A673 (cell line): ENCODE measurements at regions not wholly inside any gene's neighbourhood (a gene's known extent, or its start where the extent isn't known, plus 50 kb on each side); places are given as distances from the start of the nearest gene placed in this dataset.

Source experiments
- CTCF ChIP-seq: fragments of 300-800, 200-600 bp; sonication (generic); conservative IDR thresholded peaks from 2 replicates; pipeline ENCODE4 v1.5.1; 2017; ENCODE audit warnings: low read depth, mild to moderate bottlenecking, antibody characterized with exemption, low read length, moderate library complexity, mixed read lengths
- EZH2 ChIP-seq: fragments of 200-600 bp; sonication (generic); IDR thresholded peaks from 2 replicates; pipeline ENCODE4 v1.6.1; 2017; ENCODE audit warnings: borderline replicate concordance, low read depth, mild to moderate bottlenecking, mixed read lengths, antibody characterized with exemption, low read length; ENCODE audit not compliant: poor library complexity, severe bottlenecking

GRCh38 chr13:105957769-105958438 lies 577.6 kb downstream of the EFNB2 start:
- TF ChIP-seq CTCF (no peak), EZH2 (no peak)
